NT2/D1 (cell line): ENCODE measurements at regions not wholly inside any gene's neighbourhood (a gene's known extent, or its start where the extent isn't known, plus 50 kb on each side); places are given as distances from the start of the nearest gene placed in this dataset.

Experiments used
- YY1 ChIP-seq: IDR thresholded peaks from 2 replicates; pipeline ENCODE4 v1.6.1; 2011; ENCODE audit not compliant: insufficient read length, insufficient read depth
- ZNF274 ChIP-seq: IDR thresholded peaks from 2 replicates; pipeline ENCODE4 v1.6.1; 2011; ENCODE audit warnings: mild to moderate bottlenecking, low read depth, low read length

DNA sequence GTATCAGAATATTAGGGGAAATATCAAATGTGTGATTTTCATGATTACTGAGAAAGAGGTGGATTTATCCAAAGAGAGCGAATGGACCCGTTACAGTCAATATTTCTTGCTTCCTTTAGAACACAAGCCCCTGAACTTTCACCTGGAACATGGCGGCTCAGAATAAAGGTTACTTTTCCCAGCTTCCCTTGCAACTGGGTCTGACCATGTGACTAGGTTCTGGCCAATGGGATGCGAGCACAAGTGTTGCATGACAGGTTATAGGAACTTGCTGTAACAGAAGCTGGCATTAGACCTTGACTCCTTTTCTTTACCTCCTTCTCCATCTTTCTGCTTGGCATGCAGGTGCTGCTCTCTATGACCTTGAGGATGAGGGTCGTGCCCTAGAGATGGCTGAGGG, 556.1 kb downstream of the TYW1 start:
- no peak for TF ChIP-seq YY1
- TF ChIP-seq ZNF274: no peak
